SK-N-MC (cell line): ENCODE measurements at regions not wholly inside any gene's neighbourhood (a gene's known extent, or its start where the extent isn't known, plus 50 kb on each side); places are given as distances from the start of the nearest gene placed in this dataset.
A peak's percentile ranks its signal among the peaks of the same experiment; 100 is the strongest.

ENCODE experiments used
- DNase-seq: peaks from one replicate; pipeline ENCODE4 v3.0.0-alpha.2; 2011; ENCODE audit warnings: low read depth, low spot score
- H3K27ac ChIP-seq: fragments of 200-600 bp; sonication (generic); 2 replicates; pipeline ENCODE4 v1.5.1; 2016; ENCODE audit warnings: mixed run types
- H3K36me3 ChIP-seq: fragments of 200-600 bp; sonication (generic); 2 replicates; pipeline ENCODE4 v1.6.1; 2017; ENCODE audit warnings: antibody characterized with exemption, low read length, mixed read lengths; ENCODE audit not compliant: insufficient read depth
- H3K4me3 ChIP-seq: fragments of 200-600 bp; sonication (generic); 2 replicates; pipeline ENCODE4 v1.5.1; 2016
- H3K9ac ChIP-seq: fragments of 200-600 bp; sonication (generic); 2 replicates; pipeline ENCODE4 v1.8.0; 2017; ENCODE audit warnings: mixed run types, mixed read lengths; ENCODE audit not compliant: insufficient read length
- H3K9me3 ChIP-seq: fragments of 200-600 bp; sonication (generic); 2 replicates; pipeline ENCODE4 v1.6.1; 2017; ENCODE audit warnings: low read depth, mild to moderate bottlenecking, antibody characterized with exemption, low read length, moderate library complexity, mixed read lengths
- EZH2 ChIP-seq: fragments of 200-600 bp; sonication (generic); IDR thresholded peaks from one replicate; pipeline ENCODE4 v1.6.1; 2017; ENCODE audit warnings: antibody characterized with exemption
- FOXP2 ChIP-seq: optimal IDR thresholded peaks from 2 replicates; pipeline ENCODE3; 2011; ENCODE audit warnings: mild to moderate bottlenecking, moderate library complexity; ENCODE audit not compliant: insufficient read depth; ENCODE audit errors: extremely low read length, control extremely low read depth
- POLR2AphosphoS5 ChIP-seq: IDR thresholded peaks from 2 replicates; pipeline ENCODE4 v1.6.1; 2012; ENCODE audit warnings: mild to moderate bottlenecking, low read depth, low read length, borderline replicate concordance

- no peak overlapping the region for H3K27ac ChIP-seq
- TF ChIP-seq FOXP2 (no peak), EZH2 (no peak), POLR2AphosphoS5 (no peak)
These were observed 546.1 kb downstream of the NR2F1-AS1 start for GRCh38 chr5:93034621-93035590.

GRCh38 chr5:93022796-93023447 lies 558.1 kb downstream of the NR2F1-AS1 start:
- H3K9me3 ChIP-seq: no peaks in the 10 kb centered on the region
- TF ChIP-seq FOXP2 (no peak), POLR2AphosphoS5 (no peak), EZH2 (no peak)
- H3K4me3 ChIP-seq: no peak overlapping the region
- no peak overlapping the region for H3K9ac ChIP-seq
- peak overlapping the region; percentile 20; the same call in 1 of the 2 replicates for H3K27ac ChIP-seq
- DNase-seq: no peak
- H3K36me3 ChIP-seq: no peaks in the 10 kb centered on the region

More at GRCh38 chr5:93034621-93035590, 546.1 kb downstream of the NR2F1-AS1 start:
- DNase-seq: no peak
- Histone ChIP-seq H3K9me3 (no peaks in the 10 kb centered on the region), H3K4me3 (no peak overlapping the region), H3K9ac (no peak overlapping the region), H3K36me3 (no peaks in the 10 kb centered on the region)

GRCh38 chr5:93022211-93022610 lies 558.8 kb downstream of the NR2F1-AS1 start:
- H3K27ac ChIP-seq: no peak overlapping the region; the same call in 1 of the 2 replicates
- TF ChIP-seq POLR2AphosphoS5 (no peak), EZH2 (no peak), FOXP2 (no peak)

GRCh38 chr5:93019896-93020295 lies 561.1 kb downstream of the NR2F1-AS1 start:
- H3K36me3 ChIP-seq: no peaks in the 10 kb centered on the region
- H3K9ac ChIP-seq: no peak overlapping the region
- TF ChIP-seq FOXP2: no peak
- no peak for TF ChIP-seq POLR2AphosphoS5
- TF ChIP-seq EZH2: no peak
- no peak overlapping the region for H3K4me3 ChIP-seq
- DNase-seq: no peak
- H3K27ac ChIP-seq: no peak overlapping the region
- no peaks in the 10 kb centered on the region for H3K9me3 ChIP-seq

More at GRCh38 chr5:93022211-93022610, 558.8 kb downstream of the NR2F1-AS1 start:
- no peaks in the 10 kb centered on the region for H3K36me3 ChIP-seq
- no peak overlapping the region for H3K4me3 ChIP-seq
- no peaks in the 10 kb centered on the region for H3K9me3 ChIP-seq
- DNase-seq: no peak
- H3K9ac ChIP-seq: no peak overlapping the region

GRCh38 chr5:93018461-93018860 lies 562.6 kb downstream of the NR2F1-AS1 start:
- Histone ChIP-seq H3K4me3 (no peak overlapping the region), H3K9ac (no peak overlapping the region), H3K27ac (no peak overlapping the region), H3K36me3 (no peaks in the 10 kb centered on the region), H3K9me3 (no peaks in the 10 kb centered on the region)
- TF ChIP-seq FOXP2 (no peak), POLR2AphosphoS5 (no peak), EZH2 (no peak)
- DNase-seq: no peak

- H3K9ac ChIP-seq: no peak overlapping the region
- H3K9me3 ChIP-seq: no peaks in the 10 kb centered on the region
- DNase-seq: no peak
- H3K4me3 ChIP-seq: no peak overlapping the region
- TF ChIP-seq EZH2 (no peak), FOXP2 (no peak), POLR2AphosphoS5 (no peak)
- H3K36me3 ChIP-seq: no peaks in the 10 kb centered on the region
- peak overlapping the region; percentile 59; the same call in 1 of the 2 replicates for H3K27ac ChIP-seq
These were observed 563.2 kb downstream of the NR2F1-AS1 start for GRCh38 chr5:93017849-93018248.

GRCh38 chr5:93017376-93017775 lies 563.6 kb downstream of the NR2F1-AS1 start:
- H3K36me3 ChIP-seq: no peaks in the 10 kb centered on the region
- no peak for DNase-seq
- H3K9me3 ChIP-seq: no peaks in the 10 kb centered on the region
- H3K4me3 ChIP-seq: no peak overlapping the region
- H3K27ac ChIP-seq: peak overlapping the region; percentile 59; the same call in 1 of the 2 replicates
- TF ChIP-seq EZH2 (no peak), POLR2AphosphoS5 (no peak)
- H3K9ac ChIP-seq: no peak overlapping the region

- Histone ChIP-seq H3K9me3 (no peaks in the 10 kb centered on the region), H3K27ac (no peak overlapping the region), H3K36me3 (no peaks in the 10 kb centered on the region), H3K9ac (no peak overlapping the region), H3K4me3 (no peak overlapping the region)
- no peak for DNase-seq
- TF ChIP-seq EZH2 (no peak), FOXP2 (no peak), POLR2AphosphoS5 (no peak)
These were observed 570.4 kb downstream of the NR2F1-AS1 start for GRCh38 chr5:93010616-93011015.
